Dedifferentiated amniotic fluid mesenchymal stem cell (primary cell): ENCODE measurements at regions not wholly inside any gene's neighbourhood (a gene's known extent, or its start where the extent isn't known, plus 50 kb on each side); places are given as distances from the start of the nearest gene placed in this dataset.
"Not testable (repeated sequence)": the region's sequence is repeated elsewhere in the genome, so short reads cannot be mapped to it uniquely, and the experiment has no call there.

Source experiments
- DNase-seq: peaks from one replicate; pipeline ENCODE4 v3.0.0-alpha.2; 2016; ENCODE audit errors: extremely low spot score

DNA sequence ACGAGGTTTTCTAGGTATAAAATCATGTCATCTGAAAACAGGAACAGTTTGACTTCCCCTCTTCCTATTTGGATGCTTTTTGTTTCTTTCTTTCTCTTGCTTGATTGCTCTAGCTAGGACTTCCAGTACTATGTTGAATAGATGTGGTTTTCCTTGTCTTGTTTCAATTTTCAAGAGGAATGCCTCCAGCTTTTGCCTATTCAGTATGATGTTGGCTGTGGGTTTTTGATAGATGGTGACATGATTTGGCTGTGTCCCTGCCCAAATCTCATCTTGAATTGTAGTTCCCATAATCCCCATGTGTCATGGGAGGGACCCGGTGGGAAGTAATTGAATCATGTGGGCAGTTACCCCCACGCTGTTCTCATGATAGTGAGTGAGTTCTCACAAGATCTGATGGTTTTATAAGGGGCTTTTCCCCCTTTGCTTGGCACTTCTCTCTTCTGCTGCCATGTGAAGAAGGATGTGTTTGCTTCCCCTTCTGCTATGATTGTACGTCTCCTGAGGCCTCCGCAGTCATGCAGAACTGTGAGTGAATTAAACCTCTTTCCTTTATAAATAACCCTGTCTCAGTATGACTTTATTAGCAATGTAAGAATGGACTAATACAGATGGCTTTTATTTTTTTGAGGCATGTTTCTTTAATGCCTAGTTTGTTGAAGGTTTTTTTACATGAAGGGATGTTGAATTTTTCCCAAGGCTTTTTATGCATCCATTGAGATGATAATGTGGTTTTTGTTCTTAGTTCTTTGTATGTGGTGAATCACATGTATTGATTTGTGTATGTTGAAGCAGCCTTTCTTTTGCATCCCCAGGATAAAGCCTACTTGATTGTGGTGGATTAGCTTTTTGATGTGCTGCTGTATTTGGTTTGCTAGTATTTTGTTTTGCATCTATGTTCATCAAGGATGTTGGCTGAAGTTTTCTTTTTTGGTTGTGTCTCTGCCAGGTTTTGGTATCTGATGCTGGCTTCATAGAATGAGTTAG is 239.1 kb downstream of the THBS2 start:
- DNase-seq = no peak

DNA sequence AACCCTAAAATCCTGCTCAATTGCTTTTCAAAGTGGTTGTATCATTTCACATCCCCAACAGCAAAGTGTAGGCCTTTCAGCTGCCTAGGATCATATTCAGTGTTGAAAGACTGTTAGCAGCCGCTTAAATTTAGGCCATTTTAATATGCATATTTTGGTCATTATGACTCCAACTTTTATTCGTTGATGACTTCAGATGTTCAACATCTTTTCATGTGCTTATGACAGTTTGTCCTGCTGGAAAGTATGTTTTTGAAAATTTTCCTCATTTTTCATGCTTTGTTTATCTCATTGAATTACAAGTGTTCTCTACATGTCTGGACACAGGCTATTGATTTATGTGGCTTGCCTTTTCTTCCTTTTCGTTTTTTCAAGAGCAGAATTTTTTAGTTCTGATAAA is 244.0 kb downstream of the THBS2 start:
- no peak for DNase-seq

DNA sequence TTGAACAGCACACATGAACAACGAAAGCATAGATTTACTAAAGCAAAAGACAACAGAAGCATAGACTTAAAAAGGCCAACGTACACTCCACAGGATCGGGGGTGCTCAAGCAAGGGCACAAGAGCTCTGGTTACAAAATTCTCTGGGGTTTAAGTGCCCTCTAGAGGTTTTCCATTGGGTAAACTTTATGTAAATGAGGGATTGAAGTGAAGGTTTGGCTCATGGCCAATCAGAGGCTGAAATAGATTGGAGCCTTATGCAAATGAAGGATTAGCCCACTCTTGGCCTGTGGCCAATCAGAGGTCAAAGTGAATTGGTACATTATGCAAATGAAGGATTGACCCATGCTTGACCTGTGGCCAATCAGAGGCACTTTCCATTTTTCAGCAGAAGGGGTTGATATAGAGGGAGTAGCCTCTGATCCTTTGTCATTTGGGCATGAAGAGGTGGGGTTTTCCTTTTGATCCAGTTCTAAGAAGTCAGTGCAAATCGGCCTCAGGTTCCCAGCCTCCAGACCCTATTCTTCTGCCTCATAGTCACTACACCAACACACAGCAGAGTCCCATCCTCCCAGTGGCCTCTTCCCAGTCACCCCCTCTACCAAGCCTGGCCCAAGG is 244.9 kb downstream of the THBS2 start:
- DNase-seq = no peak

DNA sequence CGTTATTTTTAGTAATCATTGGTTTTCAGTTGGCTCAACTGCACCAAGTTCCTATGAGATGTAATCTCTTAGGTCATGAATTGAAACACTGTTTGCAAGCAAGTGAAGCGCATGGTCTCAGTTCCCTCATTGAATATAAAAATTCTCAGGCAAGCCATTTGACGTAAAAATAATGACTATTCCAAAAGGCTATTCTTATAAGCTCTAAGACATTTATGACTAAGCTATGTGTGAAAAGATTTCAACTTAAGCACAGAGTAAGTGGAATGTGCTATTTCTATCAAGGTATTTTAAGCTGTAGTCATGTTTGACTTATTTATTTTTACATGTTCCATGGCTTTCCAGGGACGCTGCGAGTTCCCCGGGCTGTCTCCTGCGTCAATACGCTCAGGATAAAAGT is 248.5 kb downstream of the THBS2 start:
- no peak for DNase-seq

DNA sequence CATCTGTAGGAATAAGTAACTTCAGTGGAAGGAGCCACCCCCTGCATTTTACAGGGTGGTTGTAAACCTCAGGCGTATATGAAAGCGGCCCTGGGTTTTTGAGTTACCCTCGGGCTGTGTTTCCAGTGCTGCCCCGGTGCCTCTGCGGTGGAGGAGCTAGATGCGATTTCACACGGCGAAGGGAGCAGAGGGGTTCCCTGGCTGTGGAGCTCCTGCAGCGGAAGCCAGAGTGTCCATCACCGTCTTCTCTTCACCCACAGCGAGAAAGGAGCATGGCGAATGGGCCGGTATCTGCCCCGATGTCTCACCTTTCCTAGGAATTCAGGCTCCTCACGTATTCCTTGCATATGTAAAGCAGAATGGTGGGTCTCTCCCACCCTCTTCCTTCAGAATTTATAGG is 253.6 kb downstream of the THBS2 start:
- no peak for DNase-seq

DNA sequence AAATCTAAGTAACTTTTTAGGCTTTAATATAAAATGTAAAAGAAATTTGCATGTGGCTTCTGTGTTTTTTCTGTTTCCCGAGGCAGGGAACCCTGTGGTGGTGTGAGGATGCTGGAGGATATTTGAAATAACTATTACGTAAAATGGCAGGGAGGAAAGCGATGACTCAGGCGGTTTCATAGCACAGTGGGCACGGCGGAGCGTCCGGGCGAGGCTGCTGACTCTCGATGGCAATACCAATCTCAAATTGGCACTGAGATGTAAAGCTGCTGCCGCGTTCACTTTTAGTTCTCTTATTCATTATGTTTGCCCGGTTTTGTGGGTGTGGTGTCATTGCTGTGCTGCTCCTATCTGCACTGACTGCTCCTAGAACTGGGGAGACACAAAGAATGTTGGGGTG is 254.3 kb downstream of the THBS2 start:
- DNase-seq = no peak

DNA sequence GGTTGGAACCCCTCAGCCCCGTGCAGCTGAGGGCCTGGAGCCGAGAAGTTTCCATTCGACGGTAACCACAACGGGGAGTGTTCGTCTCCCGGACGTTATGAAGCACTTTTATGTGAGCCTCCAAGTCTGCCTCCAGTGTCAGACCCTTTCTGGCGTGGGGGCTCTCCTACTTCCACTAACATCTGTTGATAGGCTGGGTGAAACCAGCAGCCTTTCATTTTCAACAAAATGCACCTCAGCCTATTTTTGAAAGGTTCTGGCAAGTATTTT is 257.4 kb downstream of the THBS2 start:
- no peak for DNase-seq

DNA sequence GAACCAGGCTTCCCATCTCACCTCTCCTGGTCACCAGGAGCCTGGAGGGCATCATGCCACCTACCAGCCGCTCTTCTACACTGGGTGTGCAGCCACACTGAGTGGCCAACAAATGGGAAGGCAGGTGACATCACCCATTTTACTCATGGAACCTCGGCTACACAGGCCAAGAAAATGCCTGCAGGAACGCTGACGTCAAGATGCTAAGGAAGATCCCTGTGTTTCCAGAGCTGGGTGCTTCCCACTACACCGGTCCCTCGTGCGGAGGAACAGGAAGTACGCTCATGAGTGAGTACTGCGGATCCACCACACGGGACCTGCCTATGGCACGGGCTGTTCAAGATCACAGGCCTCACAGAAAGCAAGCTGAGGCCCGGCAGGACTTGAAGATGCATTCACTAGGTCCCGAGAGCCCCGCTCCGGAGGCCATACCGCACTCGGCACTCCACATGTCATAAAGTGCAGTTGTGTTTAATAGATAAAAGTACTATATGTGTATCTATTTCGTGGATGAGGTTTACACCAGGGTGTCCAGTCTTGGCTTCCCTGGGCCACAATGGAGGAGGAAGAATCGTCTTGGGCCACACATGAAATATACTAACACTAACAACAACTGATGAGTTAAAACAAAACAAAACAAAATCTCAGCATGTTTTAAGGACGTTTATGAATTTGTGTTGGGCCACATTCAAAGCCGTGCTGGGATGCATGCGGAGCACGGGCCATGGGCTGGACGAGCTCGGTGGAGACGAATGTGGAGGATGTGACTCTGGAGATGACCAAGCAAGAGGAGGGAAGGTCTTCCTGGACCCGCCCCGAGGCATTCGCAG is 257.9 kb downstream of the THBS2 start:
- no peak for DNase-seq

DNA sequence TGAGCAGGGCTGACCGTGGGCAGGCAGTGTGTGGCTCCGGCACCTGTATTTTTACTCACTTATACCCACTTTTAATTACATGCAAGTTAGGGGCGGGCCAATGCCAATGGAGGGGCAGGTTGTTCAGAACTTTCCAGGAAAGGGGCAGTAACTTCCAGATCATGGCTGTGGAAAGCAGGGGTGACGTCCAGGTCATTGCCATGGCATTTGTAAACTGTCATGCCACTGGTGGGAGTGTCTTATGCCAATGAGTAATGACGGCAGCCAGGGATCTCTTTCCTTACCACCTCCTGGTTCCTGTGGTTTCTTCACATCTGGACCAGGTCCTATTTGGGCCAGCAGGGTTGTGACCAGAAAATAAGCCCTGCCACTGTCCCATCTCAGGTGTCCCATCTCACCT is 258.7 kb downstream of the THBS2 start:
- DNase-seq = no peak

DNA sequence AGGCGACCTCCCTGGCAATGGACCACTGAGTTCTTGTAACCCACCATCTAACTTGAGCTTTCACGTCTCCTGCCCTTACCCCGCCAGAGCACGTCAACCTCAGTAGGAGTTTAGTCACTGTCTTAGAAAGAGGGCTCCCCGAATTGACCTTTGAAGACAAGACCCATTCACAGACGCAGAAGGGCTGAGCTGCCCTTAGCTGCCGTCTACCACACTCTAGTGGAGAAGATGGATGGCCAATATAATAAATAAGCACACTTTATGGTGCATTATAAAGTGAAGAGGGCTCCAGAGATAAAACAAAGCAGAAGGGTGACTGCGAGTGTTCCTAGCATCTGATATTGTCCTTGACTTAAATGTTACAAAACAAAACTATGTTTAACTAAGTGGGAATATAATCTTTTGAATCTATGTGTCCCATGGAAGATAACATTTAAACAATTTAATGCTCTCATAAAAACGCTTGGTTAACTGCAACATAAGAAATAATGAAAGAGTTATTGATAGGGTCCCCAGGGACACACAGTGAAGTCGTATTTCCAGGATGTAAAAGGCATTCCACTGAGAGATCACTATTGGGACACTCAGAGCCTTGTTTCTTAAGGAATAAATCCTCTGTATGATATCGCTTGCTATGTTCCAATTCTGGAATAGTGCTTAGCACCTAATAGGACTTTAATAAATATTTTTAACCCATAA is 261.1 kb downstream of the THBS2 start:
- no peak for DNase-seq

DNA sequence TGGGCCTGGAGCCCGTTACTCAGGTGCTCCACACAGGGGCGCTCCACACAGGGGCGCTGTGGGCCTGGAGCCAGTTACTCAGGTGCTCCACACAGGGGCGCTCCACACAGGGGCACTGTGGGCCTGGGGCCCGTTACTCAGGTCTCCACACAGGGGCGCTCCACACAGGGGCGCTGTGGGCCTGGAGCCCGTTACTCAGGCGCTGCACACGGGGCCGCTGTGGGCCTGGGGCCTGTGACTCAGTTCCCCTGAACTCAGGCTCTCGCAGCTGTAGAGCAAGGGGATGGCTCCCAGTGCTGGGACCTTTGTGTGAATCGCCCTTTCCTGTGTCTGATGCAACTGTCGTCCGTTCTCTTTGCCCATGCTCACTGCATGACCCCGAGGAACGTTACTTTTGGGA is 262.0 kb downstream of the THBS2 start:
- not testable (repeated sequence) for DNase-seq

DNA sequence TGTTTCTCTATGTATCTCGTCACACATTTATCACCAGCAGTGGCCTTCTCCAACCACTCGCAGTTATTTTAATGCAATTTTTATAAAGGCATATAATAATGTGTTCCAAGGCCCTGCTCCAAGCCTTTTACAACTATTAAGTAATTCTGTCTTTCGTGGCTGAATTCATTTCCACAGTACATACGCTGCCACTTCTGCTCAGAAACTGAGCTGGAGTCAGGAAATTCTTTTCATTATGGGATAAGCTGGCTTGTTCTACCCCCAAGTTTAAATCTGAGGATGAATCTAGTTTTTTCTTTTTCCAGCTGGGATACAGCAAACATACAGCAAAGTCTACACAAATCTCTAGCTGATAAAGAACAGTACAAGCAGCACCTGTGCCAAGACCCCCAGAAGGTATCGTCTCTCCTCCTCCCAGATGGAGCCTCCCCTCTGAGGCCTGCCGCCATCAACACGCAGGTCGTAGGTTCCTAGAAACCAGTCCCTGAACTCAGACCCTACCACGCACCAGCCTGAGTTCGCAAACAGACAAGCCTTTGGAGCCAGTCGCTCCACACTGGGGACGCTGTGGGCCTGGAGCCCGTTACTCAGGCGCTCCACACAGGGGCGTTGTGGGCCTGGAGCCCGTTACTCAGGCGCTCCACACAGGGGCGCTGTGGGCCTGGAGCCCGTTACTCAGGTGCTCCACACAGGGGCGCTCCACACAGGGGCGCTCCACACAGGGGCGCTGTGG is 263.5 kb downstream of the THBS2 start:
- DNase-seq = no peak

DNA sequence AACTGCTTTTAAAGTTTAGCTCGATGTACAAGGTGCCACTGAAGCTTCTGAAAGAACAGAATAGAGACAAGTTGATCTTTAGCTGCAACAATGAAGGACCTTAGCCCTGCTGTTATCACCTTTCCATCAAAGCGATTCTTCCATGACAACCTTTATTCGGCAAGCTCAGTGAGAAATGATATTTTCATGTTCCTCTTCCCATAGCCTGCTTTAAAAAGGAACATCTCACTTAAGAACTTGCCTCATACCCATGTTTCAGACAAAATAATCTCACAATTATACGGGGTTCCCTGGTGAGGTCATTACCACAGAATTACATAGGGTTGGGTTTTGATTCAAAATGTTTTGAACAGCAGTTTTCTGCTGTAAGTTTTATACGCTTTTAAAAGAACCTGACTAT is 264.2 kb downstream of the THBS2 start:
- no peak for DNase-seq

DNA sequence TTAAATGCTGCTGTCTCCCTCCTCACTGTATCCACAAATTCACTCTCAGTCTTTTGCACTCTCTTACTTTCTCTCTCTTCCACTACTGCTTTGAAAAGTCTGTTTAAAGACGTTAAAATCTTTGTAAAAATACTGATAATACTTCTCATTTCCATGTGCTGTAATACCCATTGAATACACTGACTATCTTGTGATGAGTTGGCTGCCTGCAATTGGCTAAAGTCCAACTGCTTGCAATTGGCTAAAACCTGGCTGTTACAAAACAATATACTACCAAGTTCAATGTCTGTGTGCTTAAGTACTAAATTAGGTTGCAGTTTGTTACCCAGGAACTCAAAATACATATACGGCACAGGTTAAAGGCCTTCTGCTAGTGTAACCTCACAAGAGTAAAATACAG is 264.8 kb downstream of the THBS2 start:
- no peak for DNase-seq

DNA sequence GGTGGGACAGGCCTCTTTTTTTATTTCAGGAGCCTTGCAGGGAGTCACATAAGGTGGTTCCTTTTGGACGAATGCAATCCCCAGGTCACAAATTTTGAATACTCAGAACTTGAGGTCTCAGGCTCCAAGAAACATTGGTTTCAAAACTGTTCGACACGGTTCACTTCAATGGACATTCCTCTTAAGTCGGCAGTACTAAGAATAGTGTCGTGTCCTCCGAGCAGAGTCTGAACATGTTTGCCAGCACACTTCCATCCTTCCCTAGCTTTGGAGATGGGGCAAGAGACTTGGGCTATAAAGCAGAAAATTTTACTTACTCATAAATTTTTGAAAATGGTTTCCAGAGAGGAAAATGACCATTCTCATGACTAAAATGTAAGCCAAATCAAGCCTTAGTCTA is 265.4 kb downstream of the THBS2 start:
- DNase-seq = no peak

DNA sequence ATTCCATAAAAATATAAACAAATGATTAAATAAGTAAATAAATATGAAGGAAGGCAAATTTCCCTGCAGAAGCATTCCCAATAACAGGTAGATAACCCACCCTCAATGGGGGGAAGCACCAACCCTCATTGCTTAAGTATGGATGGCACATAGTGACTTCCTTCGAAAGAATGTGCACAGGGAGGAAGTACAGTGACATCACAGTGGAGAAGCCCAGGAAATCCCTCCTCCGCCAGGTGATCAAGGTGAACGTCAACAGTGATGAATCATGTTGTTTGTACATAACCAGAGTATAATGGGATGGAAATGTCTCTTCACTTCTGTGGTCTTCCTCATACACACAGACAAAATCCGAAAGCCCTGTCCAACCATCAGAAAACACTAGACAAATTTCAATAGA is 267.9 kb downstream of the THBS2 start:
- no peak for DNase-seq

DNA sequence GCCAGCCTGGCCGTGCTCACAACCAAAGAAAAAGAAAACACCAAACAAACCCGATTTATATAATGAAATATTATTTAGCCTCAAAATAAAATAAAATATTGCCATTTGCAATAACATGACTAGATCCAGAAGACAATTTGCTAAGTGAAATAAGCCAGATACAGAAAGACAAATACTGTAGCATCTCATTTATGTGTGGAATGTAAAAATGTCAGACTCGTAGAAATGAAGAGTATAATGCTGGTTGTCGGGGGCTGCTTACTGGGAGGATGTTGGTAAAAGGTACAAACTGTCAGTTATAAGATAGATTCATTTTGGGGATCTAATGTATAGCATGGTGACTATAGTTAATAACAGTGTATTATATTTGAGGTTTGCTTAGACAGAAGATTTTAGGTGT is 269.7 kb downstream of the THBS2 start:
- DNase-seq = no peak

DNA sequence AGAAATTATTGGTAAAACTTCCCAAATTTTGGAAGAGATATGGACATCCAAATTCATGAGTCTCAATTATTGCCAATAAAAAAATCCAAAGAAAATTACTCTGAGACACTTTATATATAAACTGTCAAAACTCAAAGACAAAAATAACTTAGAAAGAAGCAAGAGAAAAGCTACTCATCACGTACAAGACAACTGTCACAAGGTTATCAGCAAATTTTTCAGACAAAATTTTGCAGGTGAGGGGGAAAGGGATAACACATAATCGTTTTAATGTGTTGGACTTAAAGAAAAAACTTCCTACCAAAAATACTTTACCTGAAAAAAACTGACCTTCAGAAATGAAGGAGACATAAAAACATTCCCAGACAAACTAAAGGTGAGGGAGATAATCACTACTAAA is 272.5 kb downstream of the THBS2 start:
- DNase-seq = no peak

DNA sequence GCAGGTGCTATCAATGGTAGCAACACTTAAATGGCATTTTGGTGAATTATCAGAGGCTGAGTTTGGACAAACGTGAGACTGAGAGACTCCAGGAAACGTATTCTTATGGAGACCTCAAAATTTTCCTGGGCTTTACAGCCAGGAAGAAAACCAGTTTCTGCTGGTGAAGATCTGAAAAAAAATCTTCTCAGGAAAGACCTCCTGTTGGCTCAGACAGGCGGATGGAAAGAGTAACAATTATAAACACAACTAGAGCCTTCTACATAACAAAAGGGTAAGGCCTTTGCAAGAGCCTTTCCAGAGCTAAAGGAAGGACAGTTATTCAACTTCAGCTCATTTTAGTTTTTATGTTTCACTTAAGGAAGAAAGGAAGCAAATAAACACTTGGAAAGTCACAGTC is 274.4 kb downstream of the THBS2 start:
- DNase-seq = no peak

DNA sequence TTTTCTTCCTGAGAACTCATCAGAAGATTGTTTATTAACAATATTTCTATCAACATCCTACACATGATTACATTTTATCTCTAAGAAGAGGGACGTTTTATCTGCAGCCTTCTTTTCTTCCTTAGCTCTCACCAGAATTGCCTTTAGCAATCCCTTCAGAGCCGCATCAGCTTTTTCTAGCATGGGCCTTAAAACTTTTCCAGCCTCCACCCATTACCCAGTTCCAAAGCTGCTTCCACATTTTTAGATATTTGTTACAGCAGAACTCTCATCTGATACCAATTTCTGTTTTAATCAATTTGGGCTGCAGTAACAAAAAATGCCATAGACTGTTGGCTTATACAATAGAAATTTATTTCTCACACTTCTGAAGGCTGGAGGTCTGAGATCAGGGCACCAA is 281.5 kb downstream of the THBS2 start:
- no peak for DNase-seq

DNA sequence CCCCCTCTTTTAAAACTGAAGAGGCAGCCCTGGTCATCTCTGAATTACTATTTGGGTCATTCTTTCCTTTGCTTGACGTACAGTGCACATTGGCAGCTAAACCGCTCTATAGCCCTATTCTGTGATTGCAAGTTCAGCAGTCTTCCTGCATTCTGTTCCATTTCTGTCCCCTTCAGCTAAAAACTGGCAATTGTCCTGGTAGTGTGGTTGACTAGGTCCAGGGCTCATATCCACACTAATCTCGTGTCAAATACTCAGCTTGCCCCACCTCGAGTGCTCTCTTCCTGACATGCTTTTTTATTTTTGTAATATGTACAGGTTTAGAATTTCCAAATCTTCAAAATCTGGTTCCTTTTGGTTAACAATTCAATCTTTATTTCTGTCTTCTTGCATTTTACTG is 282.1 kb downstream of the THBS2 start:
- DNase-seq = no peak

DNA sequence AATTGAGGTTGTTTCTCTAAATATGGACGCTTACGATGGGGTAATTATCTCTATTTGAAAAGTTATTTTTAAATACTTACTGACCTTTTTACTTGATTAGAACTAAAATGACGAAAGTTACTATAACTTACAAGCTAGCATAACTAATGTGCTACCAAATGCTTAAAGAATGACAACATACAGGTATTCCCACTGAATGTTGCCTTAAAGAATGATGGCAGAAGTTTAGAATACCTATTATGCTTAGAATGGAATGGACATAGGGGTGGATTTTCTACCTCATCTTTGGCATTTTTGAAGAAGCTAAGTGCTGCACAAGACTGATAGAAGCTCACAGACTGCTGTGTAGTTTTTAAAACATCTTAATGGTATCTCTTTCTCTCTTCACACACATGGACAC is 284.8 kb downstream of the THBS2 start:
- DNase-seq = no peak
